NCI-H128 (cell line): ENCODE measurements at regions not wholly inside any gene's neighbourhood (a gene's known extent, or its start where the extent isn't known, plus 50 kb on each side); places are given as distances from the start of the nearest gene placed in this dataset.

ENCODE experiments used
- DNase-seq: peaks from one replicate; lab custom pipeline; 2025; ENCODE audit not compliant: unreplicated experiment; lab: John Stamatoyannopoulos, UW

DNA sequence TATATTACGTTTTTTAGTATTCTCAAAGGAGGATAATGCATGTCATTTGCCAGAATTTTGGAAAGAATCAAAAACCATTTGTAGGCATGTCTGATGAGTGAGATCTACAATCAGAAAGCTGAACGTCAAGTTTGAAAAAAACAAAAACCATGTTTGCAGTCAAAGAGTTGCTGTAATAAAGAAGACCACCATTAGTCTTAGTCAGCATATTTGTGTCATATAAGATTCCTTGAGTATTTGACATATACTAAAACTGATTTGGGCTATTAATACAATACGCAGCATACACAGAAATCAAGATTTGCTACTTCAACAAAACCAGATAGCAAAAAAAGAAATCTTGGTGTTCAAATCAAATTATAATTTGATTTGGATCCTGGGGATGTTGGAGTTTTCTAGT, 247.5 kb downstream of the SAMD5 start:
- DNase-seq: no peak

DNA sequence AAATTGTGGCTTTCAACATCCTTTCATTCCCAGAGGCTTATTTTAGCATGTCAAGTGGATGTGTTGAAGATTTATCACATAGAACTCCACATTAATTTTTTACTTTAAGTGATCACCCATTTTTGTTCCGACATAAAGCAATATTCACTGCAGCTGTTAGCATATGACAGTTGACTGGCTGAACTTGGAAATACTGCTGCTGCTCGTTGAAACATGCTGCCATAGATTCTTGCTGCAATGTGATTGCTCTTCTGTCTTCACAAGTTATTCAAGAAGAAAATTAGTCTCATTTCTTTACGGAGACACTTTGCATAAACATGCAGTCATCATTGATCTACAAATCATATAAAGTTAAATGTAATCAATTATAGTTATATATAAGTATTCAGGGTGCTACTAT, 248.4 kb downstream of the SAMD5 start:
- DNase-seq: no peak

DNA sequence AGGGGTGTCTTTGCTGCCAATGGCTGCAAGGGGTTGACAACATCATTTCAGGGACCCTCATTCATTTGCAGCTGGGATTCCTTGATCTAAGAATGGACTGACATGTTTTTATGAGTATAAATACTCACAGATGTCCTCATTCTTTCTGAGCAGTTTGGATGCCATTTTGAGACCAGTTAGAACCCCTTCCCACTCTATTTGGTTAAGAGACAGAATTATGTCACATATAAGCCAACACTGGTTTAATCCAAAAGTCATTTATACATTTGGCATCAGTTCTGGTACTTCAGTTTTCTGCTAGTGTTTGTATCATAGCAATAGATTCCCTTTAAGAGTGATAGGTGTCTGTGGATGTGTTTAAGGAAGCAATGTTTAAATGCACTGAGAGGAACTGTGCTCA, 248.8 kb downstream of the SAMD5 start:
- no peak for DNase-seq

DNA sequence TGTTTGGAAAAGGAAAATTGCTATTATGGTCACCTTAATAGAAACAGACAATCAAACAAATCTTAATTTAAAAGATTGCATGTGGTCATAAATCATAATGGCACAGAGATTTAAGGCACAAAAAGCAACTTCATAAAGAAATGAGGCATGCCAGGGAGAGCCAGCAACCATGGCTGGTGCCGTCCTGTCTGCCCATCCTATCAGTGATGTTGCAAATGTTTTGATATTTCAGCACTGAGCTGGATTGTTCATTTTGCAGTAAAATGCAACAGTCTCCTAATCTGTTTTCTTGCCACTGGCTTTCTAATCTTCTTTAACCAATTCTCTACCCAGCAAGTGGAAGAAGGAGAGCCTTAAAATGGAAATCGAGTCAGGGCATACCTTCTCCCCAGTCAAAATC, 249.8 kb downstream of the SAMD5 start:
- no peak for DNase-seq

DNA sequence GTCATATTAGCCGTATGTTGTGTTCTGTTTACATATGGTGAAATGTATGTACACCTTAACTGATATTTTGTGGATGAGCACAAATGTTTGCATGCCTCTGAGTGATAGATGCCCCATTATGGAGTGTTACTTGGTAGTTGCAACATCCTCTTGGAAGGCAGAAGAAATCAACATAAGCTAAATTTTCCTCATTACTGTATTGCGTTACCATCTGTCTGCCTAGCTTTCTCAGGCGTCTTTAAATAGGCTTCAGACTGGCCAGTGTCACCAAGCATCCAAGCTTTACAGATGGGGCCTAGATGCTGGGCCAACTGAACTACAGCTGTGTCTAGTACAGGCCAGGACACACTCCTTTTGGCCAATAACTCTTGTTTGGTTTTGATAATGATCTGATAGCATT, 250.6 kb downstream of the SAMD5 start:
- no peak for DNase-seq

DNA sequence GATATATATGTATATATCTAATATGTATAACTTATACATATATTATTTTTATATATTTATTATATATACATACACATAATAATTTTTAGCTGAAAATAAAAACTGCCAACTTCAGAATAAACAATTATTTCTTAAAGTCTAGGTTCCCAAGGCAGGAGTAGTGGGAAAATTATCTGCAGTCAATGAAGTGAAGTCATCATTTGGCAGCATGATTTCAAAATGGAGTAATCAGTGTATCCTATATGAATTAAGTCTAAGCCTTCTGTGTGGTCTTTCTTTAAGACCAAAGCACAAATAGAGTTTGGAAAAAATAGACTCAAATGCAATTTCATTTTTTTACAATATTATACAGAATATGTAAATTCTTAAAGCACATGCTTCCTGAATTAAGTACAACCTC, 251.0 kb downstream of the SAMD5 start:
- DNase-seq: no peak

DNA sequence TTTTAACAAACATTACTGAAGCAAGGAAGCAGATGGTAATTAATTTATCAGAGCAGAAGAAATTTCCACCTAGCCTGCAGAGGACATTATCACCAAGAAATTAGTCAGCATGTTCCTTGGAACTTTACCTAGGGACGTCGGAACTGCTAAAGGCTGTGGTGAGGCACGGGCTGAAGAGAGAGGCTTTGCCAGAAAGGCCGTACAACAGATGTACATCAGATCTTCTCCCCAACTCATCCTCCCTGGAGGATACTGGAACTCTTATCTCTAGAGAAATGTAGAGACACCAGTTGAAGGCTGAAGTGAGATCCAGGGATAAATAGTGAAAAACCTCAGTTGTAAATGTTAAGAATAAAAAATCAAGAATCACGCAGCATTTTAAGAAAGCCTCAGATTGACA, 257.1 kb downstream of the SAMD5 start:
- DNase-seq: no peak

DNA sequence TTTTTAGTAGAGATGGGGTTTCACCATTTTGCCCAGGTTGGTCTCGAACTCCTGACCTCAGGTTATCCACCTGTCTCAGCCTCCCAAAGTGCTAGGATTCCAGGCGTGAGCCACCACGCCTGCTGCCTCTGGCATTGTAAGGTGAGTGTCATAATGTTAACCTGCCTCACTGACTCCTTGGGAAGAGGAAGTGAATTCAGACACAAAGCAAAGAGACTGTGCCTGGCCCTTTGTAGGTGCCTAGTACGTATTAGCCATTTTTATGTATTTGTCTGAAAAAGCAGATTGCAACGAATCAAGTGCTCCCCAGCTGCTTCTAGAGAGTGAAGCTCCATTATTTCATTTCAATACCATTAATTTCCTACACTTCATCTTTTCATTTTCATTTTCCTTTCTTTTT, 260.5 kb downstream of the SAMD5 start:
- DNase-seq: no peak

DNA sequence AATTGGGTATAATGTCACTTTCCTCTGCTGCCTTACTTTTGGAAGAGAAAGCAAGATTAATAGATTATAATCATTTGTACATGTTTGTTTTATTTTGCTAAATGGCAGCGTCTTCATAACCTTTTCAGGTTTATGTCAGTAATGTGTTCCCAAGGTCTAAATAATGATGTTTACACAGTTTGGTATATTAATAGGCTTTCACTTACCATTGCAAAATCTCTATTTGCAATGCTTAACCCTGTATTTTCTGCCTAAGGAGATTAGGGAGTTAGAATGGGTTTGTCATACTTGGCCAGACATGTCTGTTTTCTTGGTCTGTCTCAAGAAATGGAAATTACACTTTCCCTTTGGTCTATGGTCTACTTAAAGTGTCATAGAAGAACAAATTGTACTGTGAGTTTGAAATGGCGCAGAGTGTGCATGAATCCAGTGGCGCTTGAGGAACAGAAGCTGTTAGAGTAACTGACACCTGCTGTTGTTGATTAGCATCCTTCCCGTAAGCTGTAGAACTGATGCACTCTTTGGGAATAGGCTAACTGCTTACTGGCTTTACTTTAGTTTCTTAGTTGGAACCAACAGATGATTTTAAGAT, 261.1 kb downstream of the SAMD5 start:
- DNase-seq: no peak

DNA sequence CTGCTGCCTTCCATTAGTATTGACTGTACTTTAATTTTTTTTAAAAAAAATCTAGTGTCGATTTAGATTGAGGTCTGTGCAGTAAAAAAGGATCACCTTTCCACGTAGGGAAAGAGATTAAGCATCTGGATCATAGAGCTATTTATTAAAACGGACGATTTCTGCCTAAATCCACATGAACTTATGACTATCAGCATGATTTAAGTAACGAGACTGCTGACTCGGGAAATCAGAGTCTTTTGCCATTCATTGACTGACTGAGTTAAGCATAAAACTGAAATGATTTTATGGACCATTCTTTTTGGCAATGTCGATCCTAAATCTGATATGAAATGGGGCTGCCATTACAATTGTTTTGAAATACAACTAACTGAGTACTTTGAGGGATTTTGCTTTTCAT, 261.7 kb downstream of the SAMD5 start:
- DNase-seq: no peak

DNA sequence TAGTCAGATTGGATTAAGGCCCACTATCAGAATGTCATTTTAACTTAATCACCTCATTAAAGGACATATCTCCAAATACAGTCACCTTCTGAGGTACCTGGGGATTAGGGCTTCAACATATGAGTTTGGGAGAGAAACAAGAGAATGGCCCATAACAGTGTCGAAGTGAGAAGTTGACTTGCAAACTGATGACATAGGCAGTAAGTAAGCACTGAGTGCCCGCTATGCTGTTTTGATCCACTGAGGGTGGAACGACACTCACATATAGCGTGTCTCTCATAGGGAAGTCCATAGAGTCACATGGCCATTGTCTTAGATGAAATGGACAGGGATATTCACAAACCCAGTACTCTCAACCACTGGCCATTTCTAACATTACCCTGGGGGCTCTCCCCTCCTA, 264.2 kb downstream of the SAMD5 start:
- no peak for DNase-seq

DNA sequence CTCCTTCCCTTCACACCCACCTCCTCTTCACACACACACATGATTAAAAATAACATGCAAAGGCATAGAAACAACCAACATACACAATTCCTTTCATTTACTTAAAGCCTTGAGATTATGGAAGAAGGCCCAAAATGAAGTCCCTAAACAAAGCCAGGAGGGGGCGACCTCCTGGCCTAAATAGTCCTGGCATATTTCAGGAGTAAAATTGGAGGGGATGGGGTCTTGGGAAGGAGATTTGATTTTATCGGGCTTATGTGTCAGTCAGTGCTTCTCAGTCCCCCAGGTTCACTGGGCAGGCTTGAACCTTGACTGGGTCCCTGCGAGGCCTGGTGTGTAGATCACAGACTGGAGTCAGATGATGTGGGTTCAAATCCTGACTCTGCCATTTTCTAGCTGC, 266.4 kb downstream of the SAMD5 start:
- no peak for DNase-seq

DNA sequence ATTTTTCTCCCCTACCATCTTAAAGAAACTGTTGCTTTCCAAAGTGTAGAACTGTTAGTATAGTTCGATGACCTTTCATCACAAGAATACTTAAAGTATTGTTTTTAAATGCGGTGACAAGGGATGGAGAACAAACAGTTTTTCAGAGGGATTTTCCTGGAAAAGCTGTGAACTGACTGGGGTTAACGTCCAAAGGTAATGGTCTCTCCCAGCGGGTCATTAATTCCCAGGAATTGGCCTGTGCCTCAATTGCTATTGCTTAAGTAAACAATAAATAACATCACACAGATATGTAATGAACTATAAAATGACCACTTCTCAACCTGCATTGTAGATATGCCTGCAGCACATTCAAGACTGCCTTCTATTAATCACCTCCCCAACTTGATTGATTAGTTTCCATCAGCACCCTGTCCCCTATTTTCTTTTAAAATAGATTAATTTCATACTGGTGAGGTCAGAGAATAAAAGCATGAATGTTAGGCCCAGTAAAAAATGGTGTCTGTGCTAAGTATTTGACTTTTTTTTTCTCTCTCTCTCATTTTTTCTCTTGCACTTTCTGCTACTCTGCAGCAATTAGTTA, 268.2 kb downstream of the SAMD5 start:
- DNase-seq: no peak

DNA sequence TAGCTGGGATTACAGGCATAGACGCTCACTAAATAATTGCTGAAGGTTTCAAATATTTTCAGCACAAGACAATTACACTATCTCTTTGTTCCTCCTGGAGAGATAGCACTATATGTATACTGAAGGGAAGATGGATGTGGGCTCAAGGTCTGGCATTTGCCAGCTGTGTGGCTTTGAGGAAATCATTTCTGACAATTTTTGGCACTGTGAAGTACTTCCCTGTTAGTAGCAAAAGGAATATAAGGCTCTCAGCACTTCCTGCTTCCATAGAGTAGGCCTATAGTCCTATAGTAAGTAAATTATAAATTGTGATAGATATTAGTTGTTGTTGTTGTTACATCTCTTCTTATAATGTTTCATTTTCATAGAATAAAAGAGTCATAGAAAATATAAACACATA, 271.1 kb downstream of the SAMD5 start:
- no peak for DNase-seq

DNA sequence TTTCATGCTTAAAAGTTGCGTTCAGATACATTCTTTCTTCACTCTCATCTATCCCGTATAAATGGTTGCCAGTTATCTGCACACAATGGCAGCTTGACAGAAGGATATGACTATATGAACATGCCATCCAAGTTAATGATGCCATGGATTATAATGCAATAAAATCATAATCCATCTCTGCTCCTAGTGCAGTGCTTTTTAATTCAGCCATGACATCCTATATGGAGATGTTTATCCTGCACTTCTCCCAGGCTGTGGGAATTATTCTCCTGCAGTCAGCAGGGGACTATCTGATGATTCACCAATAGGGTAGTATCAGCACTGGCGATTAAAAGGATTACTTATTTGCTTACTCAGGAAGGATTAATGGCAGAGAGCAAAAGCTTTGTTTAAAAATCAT, 273.8 kb downstream of the SAMD5 start:
- DNase-seq: no peak

DNA sequence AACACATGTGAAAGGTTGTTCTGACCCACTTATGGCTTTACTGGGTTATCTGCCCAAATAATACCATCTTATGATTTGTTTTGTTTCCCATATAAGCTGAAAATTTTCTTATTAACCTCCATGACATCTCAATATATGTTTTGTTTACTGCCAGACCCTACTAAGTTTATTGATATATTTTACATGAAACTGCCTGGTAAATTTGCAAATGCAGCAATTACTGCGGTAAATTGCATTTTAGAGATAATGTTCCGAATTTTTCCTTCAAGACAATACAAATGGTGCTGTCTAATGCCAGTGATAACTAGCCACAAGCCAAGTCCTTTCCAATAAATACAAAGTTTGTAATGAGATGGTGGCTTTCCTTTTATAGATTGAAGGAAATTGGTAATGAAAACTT, 275.9 kb downstream of the SAMD5 start:
- no peak for DNase-seq

DNA sequence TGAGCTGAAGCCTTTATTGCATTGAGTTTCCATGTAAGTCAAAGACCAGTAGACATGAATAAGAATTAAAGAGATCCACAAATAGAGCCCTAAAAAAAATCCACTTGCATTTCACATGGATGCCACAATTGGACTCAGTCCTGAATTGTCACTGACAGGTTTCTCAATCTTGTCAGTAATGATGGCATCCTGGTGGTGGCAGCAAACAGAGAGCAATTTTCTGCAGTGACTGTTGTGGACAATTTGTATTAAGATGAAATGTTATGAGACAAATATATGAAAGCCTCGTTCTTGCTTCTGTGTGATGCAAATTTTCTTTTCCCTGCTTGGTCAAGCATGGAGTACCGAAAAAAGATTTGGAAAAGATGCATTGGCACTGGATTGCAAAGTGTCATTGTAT, 278.9 kb downstream of the SAMD5 start:
- no peak for DNase-seq

DNA sequence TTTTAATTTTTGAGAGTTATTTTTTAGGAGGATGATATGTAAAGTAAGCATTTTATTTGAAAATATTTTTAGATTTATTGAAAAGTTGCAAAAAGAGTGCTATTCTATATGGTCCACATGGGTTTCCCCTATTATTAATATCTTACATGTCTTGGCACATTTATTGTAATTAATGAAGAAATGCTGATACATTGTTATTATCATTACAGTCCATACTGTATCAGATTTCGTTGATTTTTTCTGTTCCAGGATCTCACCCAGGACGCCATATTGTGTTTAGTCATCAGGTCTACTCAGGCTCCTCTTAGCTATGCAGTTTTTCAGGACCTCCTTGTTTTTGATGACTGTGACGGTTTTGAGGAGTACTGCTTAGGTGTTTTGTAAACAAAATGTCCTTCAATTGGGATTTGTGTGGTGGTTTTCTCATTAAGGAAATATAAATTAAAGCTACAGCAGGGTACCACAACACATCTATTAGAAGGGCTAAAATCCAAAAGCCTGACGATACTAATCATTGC, 281.0 kb downstream of the SAMD5 start:
- DNase-seq: no peak

DNA sequence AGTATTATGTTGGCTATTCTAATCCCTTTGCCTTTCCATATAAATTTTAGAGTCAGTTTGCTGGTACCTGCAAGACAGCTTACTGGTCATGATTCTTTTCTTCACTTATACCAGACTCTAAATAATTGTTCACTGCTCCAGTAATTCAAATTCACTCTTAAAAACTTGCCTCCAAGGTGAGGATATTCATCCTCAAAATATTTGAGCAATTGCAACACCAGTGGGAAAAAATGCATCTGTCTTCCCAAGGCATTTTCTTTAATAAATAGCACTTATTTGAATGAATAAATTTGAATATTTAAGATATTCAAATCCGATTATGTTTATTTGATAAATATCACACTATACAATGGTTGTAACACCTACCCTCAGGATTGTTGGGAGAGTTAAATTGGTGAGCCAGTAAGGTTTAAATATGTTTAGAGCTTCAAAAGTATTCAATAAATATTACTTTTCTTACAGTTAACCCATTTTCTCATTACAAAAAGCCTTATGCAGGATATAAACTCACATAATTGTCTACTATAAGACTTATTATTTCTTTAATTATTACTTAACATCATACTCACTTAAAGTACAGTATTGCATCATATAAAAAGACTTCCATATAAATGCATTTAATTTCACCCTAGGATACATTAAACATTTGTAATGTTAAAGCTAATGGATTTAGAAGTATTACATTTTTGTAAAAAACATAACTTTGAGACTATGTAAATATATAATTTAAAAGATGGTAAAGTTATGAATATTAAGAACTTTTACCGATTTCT, 285.6 kb downstream of the SAMD5 start:
- no peak for DNase-seq

DNA sequence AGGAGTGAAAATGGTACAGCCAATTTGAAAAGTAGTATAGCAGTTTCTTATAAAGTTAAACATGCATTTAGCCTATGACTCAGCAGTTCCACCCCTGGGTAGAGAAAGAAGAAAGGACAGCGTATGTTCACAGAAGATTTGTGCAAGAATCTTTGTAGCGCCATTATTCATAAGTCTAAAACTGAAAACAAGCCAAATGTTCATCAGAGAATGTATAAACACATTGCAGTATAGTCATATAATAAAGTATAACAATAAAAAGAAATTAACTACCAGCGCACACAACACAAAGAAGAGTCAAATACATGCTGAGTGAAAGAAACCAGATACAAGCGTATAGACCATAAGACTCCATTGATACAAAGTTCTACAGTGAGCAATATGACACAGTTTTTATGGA, 294.0 kb downstream of the SAMD5 start:
- no peak for DNase-seq

DNA sequence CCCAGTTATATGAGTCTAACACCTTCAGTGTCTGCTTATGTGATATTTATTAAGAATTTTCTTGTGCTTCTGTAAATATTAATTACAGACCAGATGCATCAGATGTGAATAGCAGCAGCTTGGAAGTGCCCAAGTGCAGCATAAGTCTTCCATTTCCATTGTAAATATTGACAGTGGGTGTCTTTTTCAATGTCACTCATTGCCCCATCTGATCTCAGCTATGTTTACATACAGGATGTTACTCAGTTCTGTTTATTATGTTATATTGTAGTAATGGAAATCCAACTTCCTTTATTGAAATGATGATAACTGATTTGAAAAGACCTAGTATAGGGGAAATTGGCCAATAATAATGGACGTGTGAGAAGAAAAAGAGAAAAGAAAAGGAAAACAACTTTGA, 296.7 kb downstream of the SAMD5 start:
- no peak for DNase-seq

DNA sequence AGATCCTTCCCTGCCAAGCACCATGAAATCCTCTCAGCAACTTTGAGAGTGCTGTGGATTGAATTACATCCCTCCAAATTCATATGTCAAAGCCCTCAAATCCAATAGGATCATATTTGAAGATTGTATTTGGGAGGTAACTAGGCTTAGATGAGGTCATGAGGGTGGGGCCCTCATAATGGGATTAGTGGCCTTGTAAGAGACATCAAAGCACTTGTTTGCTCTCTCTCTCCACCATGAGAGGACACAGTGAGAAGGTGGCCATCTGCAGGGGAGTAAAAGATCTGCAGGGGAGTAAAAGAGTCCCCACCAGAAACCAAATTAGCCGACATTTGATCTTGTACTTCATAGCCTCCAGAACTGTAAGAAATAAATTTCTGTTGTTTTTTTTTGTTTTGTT, 298.2 kb downstream of the SAMD5 start:
- DNase-seq: no peak

DNA sequence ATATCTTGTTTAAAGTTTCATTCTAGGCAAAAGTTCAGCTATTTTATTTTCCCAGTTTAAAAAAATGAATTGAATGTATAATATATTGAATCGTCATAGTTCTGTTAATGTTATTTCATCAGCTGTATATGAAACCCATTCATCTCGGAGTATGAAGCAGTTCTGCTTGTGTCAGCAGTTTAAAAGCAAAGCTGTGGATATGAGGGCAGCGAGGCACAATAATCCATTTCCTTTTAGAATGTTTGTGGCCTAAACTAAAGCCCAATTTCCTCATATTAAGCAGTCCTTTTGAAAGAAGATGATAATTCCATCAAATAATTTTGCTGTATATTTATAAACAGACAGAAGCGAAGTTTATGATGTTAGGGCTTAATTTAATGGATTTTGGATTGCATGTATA, 300.1 kb downstream of the SAMD5 start:
- no peak for DNase-seq
